Astrocyte of the spinal cord (primary cell): ENCODE measurements at regions not wholly inside any gene's neighbourhood (a gene's known extent, or its start where the extent isn't known, plus 50 kb on each side); places are given as distances from the start of the nearest gene placed in this dataset.

Experiments
- DNase-seq: peaks from one replicate; pipeline ENCODE4 v3.0.0; 2011; ENCODE audit warnings: low read depth, low spot score
- H3K4me3 ChIP-seq: 2 replicates; pipeline ENCODE4 v1.5.1; 2011; ENCODE audit warnings: low read depth, mild to moderate bottlenecking, low read length, moderate library complexity
- in situ Hi-C: cut with HindIII; loops from 2 replicates; pipeline ENCODE4 v1.10.0; 2017; ENCODE audit warnings: low sequenced_read_pairs
- TF ChIP-seq, protein P1 (sequence below): IDR thresholded peaks from 2 replicates; pipeline ENCODE4 v1.5.1; 2012; ENCODE audit warnings: low read depth, mild to moderate bottlenecking, low read length, inconsistent platforms

DNA sequence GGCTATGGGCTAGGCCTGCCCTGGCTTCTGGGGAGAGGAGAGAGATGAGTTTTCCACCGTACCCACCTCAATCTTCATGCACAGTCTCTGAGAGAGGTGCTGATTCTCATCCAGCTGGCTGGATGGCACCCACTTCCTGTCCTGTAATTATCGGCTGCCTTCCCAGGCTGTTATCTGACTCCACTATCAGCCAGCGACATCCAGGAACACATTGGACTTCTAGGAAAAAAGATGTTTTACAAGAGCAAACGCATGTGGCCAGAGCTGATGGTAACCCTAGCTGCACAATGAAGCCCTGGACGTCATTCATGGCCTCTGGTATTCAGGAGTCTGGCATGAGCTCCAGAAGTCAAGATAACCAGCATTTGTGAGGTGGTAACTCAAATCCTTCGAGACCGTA, 137.4 kb downstream of the EHF start:
- no peak for DNase-seq
- TF ChIP-seq, protein P1, sequence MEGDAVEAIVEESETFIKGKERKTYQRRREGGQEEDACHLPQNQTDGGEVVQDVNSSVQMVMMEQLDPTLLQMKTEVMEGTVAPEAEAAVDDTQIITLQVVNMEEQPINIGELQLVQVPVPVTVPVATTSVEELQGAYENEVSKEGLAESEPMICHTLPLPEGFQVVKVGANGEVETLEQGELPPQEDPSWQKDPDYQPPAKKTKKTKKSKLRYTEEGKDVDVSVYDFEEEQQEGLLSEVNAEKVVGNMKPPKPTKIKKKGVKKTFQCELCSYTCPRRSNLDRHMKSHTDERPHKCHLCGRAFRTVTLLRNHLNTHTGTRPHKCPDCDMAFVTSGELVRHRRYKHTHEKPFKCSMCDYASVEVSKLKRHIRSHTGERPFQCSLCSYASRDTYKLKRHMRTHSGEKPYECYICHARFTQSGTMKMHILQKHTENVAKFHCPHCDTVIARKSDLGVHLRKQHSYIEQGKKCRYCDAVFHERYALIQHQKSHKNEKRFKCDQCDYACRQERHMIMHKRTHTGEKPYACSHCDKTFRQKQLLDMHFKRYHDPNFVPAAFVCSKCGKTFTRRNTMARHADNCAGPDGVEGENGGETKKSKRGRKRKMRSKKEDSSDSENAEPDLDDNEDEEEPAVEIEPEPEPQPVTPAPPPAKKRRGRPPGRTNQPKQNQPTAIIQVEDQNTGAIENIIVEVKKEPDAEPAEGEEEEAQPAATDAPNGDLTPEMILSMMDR, result no peak
- in situ Hi-C loops, result no loop called here
- no peak overlapping the region for H3K4me3 ChIP-seq

DNA sequence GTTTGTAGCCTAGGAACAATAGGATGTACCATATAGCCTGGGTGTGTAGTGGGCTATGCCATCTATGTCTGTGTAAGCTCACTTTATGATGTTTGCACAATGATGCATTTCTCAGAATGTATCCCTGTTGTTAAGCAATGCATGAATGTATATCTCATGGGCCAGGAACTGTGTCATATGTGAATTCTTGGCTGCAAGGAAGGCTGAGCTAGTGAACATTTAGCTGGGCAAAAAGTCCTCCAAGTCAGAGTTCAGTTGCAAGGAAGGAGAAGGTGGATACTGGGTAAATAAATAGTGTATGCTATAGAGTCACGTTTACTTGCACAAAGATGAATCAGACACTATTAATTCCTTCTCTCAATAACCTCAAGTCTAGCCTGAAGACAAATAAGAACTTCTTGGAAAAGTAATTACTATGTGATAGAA, 136.1 kb downstream of the EHF start:
- in situ Hi-C loops, result no loop called here
- no peak overlapping the region for H3K4me3 ChIP-seq
- TF ChIP-seq, protein P1, result no peak
- DNase-seq, result no peak

DNA sequence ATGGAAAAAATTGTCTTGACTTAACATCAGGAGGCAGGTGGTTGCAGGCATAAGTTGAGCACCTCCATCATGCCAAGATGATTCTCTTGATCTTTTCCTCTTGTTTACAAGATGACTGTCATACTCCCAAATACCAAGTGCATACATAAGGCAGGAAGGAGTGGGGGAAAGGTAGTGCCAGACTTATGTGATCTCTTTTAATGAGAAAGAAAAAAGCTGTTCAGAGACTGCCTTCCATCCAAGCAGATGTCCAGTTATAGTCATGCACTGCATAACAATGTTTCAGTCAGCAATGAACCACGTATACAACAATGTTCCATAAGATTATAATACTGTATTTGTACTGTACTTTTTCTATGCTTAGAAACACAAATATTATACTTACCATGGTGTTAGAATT, 135.7 kb downstream of the EHF start:
- no peak for DNase-seq
- in situ Hi-C loops, result no loop called here
- TF ChIP-seq, protein P1, result no peak
- no peak overlapping the region for H3K4me3 ChIP-seq

DNA sequence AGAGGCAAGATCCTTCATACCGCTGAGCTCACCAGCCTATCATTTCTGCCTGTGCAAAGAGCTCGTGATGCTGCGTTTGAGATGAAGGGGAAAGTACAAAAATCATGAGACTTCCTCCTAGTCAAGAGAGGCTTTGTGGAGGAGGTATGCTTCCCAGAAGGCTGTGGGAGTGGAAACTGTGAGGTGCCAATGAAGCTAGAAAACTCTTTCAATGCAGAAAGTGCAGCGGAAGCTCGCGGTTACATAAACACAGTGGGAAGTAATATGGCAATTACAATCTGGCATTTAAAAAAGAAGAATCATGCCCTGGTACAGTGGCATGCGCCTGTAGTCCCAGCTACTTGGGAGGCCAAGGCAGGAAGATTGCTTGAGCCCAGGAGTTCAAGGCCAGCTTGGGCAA, 134.8 kb downstream of the EHF start:
- H3K4me3 ChIP-seq, result no peak overlapping the region
- in situ Hi-C loops, result no loop called here
- TF ChIP-seq, protein P1, result no peak
- DNase-seq, result no peak

DNA sequence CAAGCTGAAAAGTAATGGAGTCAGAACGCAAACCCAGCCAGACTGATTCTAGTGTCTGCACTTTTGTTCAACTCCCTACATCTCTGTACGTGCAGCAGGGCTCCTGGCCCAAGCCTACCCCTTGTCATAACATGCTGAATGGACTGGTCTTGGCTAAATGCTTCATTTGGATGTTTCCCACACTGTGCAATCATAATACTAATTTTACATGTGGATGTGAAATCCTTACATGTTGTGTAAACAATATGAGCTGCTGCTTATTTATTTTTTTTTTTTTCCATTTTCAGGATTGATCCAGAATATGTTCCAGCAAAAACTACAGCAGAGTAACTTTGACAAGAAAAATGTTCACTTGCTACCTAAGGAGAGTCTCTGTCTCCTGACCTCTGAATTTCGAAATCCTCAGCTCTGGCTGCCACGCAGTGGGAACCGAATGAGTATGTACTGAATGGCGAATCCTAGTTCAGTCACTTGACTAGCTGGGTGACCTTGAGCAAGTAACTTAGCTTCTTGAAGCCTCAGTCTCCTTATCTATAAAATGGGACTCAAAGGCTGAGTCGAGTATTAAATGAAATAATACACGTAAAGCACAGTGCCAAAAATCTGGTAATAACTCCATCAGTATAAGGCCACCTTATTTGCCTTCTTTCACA, 133.4 kb downstream of the EHF start:
- TF ChIP-seq, protein P1, result no peak
- in situ Hi-C loops, result no loop called here
- no peak for DNase-seq
- no peak overlapping the region for H3K4me3 ChIP-seq

DNA sequence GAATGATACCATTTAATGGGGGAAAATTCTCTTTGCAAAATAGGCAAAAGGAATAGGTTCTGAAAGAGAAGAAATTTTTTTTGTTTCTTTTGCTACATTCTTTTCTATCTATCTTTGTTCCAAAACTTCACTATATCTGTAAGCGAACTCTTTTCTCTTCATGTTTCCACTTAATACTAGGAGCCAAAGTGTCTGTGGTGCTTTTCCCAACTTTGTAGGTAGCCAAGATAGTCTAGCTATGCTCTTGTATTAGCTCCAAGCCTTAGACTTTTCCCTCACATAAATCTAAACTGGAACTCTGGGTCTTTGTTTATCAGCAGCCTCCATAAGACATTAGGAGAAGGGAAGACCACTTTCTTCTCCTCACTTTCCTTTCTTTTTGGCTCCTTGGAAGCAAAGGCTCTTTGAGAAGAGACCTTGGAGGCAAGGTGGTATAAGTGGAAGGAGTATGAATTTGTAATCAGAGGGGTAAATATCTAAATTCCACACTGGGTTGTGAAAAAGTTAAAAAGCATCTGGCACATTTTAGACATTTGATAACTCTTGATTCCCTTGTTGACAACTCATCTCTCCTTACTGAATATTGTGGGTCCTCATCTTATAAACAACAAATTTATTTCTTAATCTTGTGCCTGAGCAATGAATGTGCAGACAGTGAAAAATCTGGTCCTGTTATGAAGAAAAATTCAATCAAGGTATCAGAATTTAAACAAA, 130.0 kb downstream of the EHF start:
- in situ Hi-C loops, result no loop called here
- TF ChIP-seq, protein P1, result no peak
- no peak for DNase-seq
- no peak overlapping the region for H3K4me3 ChIP-seq
